NCI-H345 (cell line): ENCODE measurements at regions not wholly inside any gene's neighbourhood (a gene's known extent, or its start where the extent isn't known, plus 50 kb on each side); places are given as distances from the start of the nearest gene placed in this dataset.

Experiments
- DNase-seq: peaks from one replicate; lab custom pipeline; 2025; lab: John Stamatoyannopoulos, UW

- no peak for DNase-seq
Observed at GRCh38 chr18:41630232-41630886, 324.7 kb upstream of the PIK3C3 start.

- DNase-seq: no peak
Observed at GRCh38 chr18:41624460-41624859, 330.6 kb upstream of the PIK3C3 start.

- no peak for DNase-seq
Observed at GRCh38 chr18:41621177-41621576, 333.9 kb upstream of the PIK3C3 start.

- DNase-seq: no peak
Observed at GRCh38 chr18:41618147-41618546, 336.9 kb upstream of the PIK3C3 start.

- DNase-seq: no peak
Observed at GRCh38 chr18:41617647-41618046, 337.4 kb upstream of the PIK3C3 start.

- DNase-seq: no peak
Observed at GRCh38 chr18:41613003-41613609, 341.9 kb upstream of the PIK3C3 start.

- DNase-seq: no peak
Observed at GRCh38 chr18:41604964-41605363, 350.1 kb upstream of the PIK3C3 start.

GRCh38 chr18:41602034-41602433 lies 353.0 kb upstream of the PIK3C3 start:
- DNase-seq: no peak

GRCh38 chr18:41600693-41601391 lies 354.2 kb upstream of the PIK3C3 start:
- no peak for DNase-seq

GRCh38 chr18:41599466-41599865 lies 355.6 kb upstream of the PIK3C3 start:
- no peak for DNase-seq

- DNase-seq: no peak
Observed at GRCh38 chr18:41594582-41594981, 360.5 kb upstream of the PIK3C3 start.

- DNase-seq: no peak
Observed at GRCh38 chr18:41593171-41593675, 361.8 kb upstream of the PIK3C3 start.

GRCh38 chr18:41587976-41588375 lies 367.1 kb upstream of the PIK3C3 start:
- DNase-seq: no peak

GRCh38 chr18:41585512-41585911 lies 369.5 kb upstream of the PIK3C3 start:
- no peak for DNase-seq

GRCh38 chr18:41579185-41579584 lies 375.8 kb upstream of the PIK3C3 start:
- DNase-seq: no peak

- DNase-seq: no peak
Observed at GRCh38 chr18:41577529-41577928, 377.5 kb upstream of the PIK3C3 start.

GRCh38 chr18:41576643-41577042 lies 378.4 kb upstream of the PIK3C3 start:
- DNase-seq: no peak

GRCh38 chr18:41569867-41570266 lies 385.2 kb upstream of the PIK3C3 start:
- DNase-seq: no peak

- DNase-seq: no peak
Observed at GRCh38 chr18:41561961-41562360, 393.1 kb upstream of the PIK3C3 start.

- DNase-seq: no peak
Observed at GRCh38 chr18:41558715-41559114, 396.3 kb upstream of the PIK3C3 start.

GRCh38 chr18:41553716-41554115 lies 401.3 kb upstream of the PIK3C3 start:
- DNase-seq: no peak

- DNase-seq: no peak
Observed at GRCh38 chr18:41548521-41549260, 406.3 kb upstream of the PIK3C3 start.
